HG03558 (cell line): ENCODE measurements at regions not wholly inside any gene's neighbourhood (a gene's known extent, or its start where the extent isn't known, plus 50 kb on each side); places are given as distances from the start of the nearest gene placed in this dataset.
A peak's percentile ranks its signal among the peaks of the same experiment; 100 is the strongest.
"Not testable (repeated sequence)": the region's sequence is repeated elsewhere in the genome, so short reads cannot be mapped to it uniquely, and the experiment has no call there.

Source experiments
- ATAC-seq: cut with Tn5 transposase; IDR thresholded peaks from one replicate; pipeline ENCODE4 v1.9.1; 2021; ENCODE audit warnings: moderate number of reproducible peaks; ENCODE audit not compliant: unreplicated experiment; ENCODE audit errors: extremely low read depth

DNA sequence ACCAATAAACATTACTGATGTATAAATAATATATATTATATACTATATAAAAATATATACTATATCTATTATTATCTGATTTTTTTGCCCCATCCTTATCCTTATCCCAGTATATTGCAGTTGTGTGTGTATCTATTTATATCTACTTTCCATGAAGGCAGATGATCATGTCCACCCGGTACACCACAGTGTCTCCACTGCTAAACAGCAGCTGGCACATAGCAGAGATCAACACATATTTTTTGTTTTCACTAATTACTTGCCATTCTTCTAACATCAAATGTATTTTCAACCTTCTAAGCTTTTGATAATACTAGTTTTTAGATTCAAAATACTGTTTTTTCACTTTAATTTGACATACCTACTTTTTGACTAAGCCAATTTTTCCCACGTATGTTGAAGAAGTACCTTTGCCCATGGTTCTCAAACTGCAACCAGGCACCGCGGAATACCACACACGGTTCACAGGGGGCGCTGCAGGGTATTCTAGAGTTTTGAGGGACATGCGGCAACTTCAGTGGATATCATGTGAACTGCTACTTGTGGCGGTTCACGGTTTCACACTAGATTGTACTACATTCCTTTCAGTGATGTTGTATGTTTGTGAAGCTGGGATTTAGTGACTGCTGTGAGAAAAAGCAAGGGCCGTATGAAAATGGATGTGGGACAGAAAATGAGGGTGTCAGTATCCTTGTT, 182.5 kb upstream of the NPY2R start:
- no peak for ATAC-seq

GRCh38 chr4:155026715-155027114, 181.7 kb upstream of the NPY2R start:
- no peak for ATAC-seq

DNA sequence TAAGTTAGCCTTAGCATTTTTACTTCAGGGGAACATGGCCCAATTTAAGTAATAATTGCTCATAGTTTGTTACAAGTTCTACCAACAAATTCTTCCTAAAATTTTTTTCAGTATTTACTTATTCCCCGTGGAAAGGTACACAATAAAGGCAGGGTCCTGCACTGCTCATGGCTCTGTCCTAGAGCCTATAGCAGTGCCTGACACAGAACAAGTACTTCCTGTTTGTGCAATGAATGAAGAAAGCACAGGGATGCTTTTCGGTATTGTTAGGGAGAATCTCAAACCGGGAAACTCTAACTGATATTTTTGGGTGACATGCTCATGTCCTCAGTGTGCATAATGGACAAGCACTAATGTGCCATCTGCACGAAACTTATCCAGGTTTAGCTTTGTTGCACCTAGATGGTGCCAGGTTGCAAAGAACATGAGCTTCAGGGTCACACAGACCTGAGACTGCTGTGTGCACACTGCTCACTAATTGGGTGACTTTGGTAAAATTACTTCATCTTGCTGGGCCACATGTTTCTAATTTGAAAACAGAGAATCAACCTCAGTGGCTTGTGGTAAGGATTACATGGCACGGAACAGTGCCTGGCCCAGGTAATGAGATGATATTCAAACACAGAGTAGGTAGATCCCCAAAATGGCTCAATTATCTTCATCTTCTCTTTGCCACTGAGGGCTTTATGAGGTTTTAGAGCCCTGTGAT, 175.8 kb upstream of the NPY2R start:
- peak; percentile 63 for ATAC-seq

DNA sequence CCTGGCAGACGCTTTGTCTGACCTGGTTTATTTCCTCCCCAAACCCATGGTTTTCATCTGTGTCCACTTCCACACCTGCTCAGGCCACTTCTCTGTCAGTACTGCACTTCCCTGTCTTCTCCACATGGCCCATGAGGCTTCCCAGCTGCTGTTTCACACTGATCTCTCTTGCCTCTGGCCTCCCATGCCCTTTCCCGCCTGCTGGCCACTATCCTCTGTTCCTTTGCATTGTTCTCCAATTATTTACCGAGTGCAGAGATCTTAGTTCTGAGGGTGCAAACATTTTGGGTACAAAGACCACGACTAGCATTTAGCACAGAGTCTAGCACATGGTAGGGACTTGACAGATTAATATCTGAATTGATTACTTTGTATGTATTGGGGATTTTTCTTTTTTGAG, 174.8 kb upstream of the NPY2R start:
- ATAC-seq = no peak

- no peak for ATAC-seq
Observed at GRCh38 chr4:155037031-155037430, 171.4 kb upstream of the NPY2R start.

DNA sequence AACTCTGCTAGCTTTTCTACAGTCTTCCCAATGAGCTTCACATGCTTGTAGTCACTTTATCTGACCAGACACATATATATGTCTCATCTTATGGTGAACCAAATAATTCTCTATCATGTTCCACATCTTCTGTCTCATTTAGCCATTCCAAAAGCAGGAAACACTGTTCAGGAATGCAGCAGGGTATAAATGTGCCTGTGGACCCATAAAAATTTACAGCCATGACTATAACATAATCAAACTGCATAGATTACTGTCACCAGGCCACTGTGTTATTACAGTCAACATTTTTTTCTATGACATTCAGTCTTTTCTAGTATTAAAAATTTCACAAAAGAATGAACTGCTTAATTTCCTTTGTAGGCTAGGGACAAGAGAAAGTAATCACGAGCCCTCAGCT, 170.0 kb upstream of the NPY2R start:
- ATAC-seq = no peak

DNA sequence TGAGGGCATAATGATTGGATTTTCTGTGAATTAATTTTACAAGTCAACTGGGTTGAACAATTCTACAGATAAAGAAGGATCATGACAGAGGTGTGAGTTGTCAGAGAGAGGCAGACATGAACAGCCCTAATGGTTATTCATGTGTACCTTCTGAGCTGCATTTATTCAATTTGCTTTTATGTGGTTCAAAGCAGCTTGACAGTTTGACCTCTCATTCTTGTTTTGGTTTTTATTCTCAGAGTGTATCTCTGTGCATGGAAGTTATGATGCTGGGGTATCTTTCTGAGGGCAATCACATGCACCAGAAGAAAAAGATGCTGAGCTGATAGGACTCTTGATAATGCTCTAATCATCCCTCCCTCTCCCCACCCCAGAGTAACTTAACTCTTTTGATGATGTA, 169.3 kb upstream of the NPY2R start:
- no peak for ATAC-seq

- ATAC-seq = no peak
Observed at GRCh38 chr4:155040031-155040430, 168.4 kb upstream of the NPY2R start.

GRCh38 chr4:155042014-155042413, 166.4 kb upstream of the NPY2R start:
- no peak for ATAC-seq

DNA sequence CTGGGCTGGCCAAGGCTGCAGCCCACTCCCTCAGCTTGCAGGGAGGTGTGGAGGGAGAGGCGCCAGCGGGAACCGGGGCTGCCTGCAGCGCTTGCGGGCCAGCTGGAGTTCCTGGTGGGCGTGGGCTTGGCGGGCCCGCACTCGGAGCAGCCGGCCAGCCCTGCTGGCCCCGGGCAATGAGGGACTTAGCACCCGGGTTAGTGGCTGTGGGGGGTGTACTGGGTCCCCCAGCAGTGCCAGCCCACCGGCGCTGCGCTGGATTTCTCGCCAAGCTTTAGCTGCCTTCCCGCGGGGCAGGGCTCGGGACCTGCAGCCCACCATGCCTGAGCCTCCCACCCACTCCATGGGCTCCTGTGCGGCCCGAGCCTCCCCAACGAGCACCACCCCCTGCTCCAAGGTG, 164.2 kb upstream of the NPY2R start:
- ATAC-seq = not testable (repeated sequence)

GRCh38 chr4:155047755-155048154, 160.7 kb upstream of the NPY2R start:
- ATAC-seq = no peak

DNA sequence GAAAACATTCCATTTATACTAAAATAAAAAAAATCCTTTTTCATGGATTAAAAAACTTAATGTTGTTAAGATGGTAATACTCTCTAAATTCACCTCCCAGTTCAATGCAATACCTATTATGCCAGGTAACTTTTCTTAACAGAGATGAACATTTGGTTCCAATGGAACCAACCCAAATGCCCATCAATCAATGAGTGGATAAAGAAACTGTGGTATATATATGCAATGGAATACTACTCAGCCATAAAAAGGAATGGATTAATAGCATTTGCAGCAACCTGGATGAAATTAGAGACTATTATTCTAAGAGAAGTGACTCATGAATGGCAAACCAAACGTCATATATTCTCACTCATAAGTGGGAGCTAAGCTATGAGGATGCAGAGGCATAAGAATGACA, 154.4 kb upstream of the NPY2R start:
- ATAC-seq = not testable (repeated sequence)

DNA sequence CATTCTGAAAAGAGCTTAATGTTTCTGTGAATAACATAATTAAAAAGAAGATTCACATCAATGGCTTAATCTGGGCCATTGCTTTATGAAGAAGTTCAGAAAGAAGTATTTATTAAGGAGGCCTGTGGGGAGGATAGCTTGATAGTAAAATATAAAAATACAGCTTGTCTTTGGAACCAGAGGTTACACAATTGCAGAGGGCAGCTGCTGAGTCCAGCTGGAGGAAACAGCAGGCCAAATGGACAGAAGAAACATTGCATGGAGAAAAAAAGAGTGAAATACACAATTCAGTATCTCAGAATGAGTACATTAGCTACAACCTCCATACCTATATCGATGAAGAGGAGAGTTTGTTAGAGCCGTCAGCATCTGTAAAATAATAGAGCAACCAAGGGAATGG, 148.0 kb upstream of the NPY2R start:
- ATAC-seq = no peak

- no peak for ATAC-seq
Observed at GRCh38 chr4:155060873-155061272, 147.6 kb upstream of the NPY2R start.

GRCh38 chr4:155062948-155063347, 145.5 kb upstream of the NPY2R start:
- ATAC-seq = no peak

DNA sequence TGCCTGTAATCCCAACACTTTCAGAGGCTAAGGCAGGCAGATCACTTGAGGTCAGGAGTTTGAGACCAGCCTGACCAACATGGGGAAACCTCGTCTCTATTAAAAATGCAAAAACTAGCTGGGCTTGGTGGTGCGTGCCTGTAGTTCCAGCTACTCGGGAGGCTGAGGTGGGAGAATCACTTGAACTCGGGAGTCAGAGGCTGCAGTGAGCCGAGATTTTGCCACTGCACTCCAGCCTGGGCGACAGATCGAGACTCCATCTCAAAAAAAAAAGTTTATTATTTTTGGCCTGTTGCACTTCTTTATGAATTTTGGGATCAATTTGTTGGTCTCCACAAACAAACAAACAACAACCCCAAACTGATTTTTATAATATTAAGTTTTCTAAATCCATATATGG, 143.5 kb upstream of the NPY2R start:
- not testable (repeated sequence) for ATAC-seq

- no peak for ATAC-seq
Observed at GRCh38 chr4:155066871-155067270, 141.6 kb upstream of the NPY2R start.

GRCh38 chr4:155071962-155072361, 136.5 kb upstream of the NPY2R start:
- no peak for ATAC-seq

GRCh38 chr4:155072417-155072816, 136.0 kb upstream of the NPY2R start:
- peak; percentile 61 for ATAC-seq

DNA sequence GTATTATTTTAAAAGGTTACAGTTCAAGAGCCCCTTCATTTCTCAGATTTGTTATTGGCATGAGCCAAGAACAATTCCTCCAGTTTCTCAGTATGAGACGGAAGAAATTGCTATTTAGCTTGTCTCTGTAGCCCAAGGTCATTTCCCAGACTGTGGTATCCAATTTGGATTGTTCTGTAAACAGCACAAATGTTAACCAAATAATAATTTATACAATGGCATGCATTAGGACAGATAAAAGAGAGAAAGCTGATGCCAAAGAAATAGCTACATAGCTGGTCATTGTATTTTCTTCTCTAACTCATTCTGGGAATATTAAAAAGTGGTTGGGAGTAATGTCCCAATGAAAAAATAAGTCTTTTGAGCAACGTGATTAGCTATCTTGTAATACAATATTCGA, 134.6 kb upstream of the NPY2R start:
- ATAC-seq = no peak

GRCh38 chr4:155076256-155076785, 132.1 kb upstream of the NPY2R start:
- no peak for ATAC-seq
